IPS-11a (cell line): ENCODE measurements at regions not wholly inside any gene's neighbourhood (a gene's known extent, or its start where the extent isn't known, plus 50 kb on each side); places are given as distances from the start of the nearest gene placed in this dataset.
"Not testable (repeated sequence)": the region's sequence is repeated elsewhere in the genome, so short reads cannot be mapped to it uniquely, and the experiment has no call there.

Source experiments
- H3K4me3 ChIP-seq: one replicate; pipeline ENCODE4 v1.5.1; 2013; ENCODE audit warnings: low read depth, low read length, control low read depth

DNA sequence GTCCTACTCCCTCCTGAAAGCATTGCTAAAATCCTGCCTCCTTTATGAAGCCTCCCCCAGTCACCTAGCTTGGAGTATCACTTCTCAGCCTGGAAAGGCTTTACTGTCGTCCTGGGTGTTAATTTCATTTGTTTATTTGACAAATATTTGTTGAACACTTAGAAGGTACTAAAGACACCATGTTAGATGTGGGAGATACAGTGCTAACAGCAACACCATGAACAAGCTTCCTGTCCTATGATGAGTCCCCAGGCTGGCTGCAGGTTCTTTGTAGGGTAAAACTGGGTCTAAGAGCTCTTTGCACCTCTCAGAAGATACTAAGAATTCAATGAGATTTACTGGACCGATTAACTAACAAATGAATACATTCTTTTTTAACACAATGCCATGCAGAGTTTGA, 109.2 kb upstream of the TMEM170B start:
- no peak overlapping the region for H3K4me3 ChIP-seq

DNA sequence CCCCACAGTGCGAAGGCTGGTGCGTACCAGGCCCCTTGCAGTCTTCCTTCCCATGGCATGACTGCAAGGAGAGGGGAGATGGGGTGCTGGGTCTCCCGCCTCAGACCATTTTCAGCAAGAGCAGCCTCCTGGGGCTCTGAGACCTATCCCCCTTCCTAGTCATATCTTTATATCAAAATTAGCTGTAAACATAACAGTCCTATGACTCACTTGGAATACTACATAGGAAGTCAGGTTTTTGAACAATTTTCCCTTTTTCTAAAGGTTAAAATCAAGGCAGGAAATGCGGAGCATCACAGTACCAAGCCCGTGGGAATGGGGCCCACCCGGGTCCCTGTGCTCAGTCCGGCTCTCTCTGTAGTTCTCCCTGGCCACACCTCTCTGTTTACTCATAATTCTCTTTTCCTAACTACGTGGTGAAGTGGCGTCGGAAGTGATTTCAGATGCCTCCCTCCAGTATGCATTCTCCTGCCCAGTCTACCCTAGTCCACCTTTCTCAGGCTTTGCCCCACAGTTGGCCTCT, 109.8 kb upstream of the TMEM170B start:
- no peak overlapping the region for H3K4me3 ChIP-seq

DNA sequence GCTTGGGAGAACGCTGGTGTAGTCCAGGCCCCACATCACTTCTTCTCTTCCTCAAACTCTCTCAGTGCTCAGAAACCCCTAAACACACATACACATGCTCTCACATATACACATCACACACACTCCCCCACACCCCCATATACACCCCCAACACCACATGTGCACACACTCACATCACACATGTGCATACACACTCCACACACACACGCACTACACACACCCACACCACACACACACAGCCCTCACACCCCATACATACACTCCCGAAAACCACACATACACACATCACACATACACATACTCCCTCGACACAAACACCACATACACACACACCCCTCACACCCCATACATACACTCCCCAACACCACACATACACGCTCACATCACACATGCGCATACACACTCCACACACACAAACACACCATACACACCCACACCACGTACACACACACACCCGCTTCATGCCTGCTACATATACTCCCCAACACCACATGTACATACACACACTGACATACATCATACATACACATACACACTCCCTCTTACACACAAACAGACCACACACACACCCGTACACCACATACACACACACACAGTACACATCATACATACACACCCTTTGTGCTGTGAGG, 110.3 kb upstream of the TMEM170B start:
- H3K4me3 ChIP-seq, result no peak overlapping the region

DNA sequence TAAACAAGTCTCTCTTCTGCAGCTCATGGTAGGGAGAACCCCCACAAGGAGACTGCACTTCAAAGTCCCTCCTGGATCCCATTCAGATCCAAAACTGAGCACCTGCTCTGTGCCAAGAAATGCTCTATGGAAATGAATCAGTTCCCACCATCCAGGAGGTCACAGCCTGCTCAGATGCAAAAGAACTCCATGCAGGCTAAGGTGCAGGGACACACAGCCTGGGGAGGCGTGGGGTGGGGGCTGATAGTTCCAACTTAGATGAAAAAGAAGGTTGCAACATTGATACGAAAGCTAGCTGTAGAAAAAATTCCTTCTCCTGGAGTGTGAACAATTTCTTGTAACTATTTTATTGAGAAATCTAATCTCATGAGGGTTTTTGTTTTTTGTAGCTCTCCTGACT, 111.0 kb upstream of the TMEM170B start:
- H3K4me3 ChIP-seq, result no peak overlapping the region

DNA sequence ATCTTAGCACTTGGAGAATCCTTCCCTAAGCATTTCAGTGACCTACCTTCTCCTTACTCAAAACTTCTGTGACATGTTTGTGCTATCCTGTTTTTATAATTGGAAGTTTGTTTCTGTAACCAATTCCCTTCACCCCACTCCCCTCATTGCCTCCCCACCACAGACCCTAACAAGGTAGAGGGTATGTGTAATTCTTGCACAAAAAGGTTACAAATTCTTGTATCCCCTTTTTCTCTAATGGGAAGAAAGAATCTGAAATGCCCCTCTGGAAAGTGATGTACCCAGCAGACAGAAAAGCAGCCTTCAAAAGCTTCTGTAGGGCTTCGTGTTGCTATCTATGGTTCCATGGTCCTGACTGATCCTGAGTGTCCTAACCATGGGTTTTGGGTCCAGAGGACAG, 111.7 kb upstream of the TMEM170B start:
- H3K4me3 ChIP-seq, result no peak overlapping the region

DNA sequence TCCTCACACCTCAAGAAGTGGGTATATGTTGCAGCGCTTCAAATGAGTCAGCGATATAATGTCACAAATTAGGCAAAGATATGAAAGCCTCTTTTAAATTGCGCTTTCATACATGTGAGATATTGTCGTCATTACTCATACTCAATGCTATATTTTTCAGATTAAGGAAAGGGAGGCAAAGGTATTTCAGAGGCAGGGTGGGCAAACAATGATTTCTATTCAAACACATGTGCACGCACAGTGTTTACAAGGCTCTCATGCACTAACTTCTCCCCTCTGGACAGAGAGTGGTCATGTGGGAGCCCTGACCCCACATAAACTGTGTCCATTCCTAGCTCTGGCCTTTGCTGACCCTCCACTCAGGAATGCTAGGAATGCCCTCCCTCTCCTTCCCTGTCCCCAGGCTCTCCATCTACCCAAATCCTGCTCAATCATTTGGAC, 112.1 kb upstream of the TMEM170B start:
- no peak overlapping the region for H3K4me3 ChIP-seq

DNA sequence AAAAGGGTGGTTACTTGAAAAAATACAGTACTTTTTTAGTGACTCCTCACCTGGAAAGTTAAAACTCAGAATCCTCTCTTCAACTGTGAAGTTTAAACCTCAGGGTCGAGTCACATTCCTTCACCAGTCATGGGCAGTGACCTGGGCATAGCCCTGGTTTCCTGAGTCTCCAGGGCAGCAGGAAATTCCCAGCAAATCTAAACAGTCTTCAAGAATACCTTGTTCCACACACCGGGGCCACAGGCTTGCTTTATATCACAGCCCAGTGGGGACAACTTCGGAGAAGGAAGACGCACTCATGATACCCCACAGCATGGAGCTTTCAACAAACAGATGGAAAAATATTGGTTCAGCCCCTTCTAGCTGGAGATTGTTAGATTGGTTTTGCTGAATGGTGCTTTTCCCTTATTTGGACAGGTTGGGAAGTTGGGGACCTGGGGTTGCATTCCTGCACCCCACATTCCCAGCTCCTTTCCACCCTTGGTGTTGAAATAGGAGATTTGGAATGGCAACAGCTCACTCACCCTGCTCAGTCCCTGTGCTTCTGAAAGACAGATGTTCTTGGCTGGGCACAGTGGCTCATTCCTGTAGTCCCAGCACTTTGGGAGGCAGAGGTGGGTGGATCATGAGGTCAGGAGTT, 113.0 kb upstream of the TMEM170B start:
- H3K4me3 ChIP-seq, result no peak overlapping the region

DNA sequence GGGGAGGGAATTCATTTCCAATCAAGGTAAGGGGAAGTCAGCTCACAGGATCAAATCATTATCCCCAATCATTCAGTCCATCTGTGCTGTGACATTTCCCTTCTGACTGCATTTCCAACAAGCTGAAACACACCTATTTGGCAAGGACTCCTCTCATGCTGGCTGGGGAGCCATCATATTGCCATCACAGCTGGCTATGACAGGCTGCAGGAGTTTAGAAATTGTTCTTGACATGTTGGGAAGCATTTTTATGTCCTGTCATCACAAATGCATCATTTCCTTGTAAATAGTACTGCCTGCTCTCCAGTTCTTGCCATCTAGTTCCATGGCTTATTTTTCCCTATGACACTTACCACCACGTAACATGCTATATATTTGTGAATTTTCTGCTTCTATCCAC, 113.9 kb upstream of the TMEM170B start:
- H3K4me3 ChIP-seq, result peak overlapping the region; percentile 13

DNA sequence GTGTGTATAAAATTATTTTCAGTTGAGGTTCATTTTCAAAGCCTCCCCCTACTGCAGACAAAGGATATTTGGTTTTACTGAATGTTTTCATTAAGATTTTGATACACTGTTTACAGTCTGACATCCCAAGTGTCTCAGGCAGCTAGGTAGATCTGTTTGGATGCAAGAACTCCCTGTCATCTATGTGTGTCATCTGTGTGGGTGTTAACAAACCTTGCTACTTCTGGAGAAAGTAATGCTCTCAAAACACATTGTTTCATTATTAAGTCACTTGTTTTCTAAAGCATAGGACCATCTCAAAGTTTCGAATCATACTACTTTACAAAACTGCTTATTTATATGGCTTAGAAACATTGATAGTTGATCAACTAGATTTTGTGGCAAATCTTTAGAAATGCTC, 114.5 kb upstream of the TMEM170B start:
- H3K4me3 ChIP-seq, result no peak overlapping the region

DNA sequence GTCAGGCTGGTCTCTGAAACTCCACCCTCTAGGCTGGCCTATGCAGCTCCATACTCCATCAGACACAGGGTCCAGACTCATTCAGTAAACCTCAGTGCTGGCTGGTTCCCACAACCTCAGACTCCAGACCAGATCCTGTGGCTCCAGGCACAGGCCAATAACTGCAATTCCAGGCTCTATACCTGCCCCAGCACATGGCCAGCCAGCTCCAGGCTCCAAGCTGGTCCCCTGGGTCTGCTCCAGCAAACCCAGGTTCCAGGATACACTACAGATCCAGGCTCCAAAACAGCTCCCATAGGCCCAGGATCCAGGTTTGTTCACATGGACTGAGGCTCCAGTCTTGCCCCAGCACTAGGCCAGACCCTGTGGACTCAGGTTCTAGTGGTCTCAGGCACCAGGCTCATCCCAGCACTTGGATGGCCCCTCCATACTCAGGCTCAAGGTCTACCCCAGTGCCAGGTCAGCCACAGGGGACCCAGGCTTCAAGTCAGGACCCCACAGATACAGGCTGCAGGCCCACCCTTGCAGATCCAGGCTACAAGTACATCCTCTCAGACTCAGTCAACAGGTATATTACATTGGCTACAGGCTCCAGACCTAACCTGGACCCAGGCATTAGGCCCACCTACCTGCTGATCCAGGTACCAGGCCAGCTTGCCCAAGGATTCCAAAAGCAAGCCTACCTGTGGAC, 117.6 kb upstream of the TMEM170B start:
- no peak overlapping the region for H3K4me3 ChIP-seq

DNA sequence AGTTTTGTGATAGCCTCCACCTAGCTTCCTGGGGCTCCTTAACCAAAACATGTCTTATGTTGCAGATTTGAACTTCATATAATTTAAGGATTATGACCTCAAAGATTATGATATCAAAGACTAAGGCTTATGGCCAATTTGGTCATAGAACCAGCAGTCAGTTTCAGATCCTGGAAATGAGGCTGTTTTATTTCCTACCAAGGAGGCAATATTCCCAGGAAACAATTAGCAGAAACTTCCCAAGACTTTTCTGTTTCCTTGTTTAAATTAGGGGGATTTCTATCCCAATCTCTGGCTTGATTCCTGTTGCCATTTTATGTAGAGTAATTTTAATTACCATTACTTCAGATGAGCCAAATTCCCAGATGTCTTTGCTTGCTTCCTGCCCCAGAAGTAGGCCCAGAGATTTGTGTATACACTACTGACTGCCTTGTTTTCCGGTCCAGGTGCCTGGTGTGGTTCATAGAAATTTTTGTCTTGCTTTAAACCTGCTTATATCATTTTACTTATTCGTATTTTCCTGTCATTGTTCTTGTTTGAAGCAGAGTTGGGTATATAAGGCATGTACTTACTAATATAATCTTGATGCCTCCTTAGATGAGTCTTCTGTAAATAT, 119.2 kb upstream of the TMEM170B start:
- no peak overlapping the region for H3K4me3 ChIP-seq

DNA sequence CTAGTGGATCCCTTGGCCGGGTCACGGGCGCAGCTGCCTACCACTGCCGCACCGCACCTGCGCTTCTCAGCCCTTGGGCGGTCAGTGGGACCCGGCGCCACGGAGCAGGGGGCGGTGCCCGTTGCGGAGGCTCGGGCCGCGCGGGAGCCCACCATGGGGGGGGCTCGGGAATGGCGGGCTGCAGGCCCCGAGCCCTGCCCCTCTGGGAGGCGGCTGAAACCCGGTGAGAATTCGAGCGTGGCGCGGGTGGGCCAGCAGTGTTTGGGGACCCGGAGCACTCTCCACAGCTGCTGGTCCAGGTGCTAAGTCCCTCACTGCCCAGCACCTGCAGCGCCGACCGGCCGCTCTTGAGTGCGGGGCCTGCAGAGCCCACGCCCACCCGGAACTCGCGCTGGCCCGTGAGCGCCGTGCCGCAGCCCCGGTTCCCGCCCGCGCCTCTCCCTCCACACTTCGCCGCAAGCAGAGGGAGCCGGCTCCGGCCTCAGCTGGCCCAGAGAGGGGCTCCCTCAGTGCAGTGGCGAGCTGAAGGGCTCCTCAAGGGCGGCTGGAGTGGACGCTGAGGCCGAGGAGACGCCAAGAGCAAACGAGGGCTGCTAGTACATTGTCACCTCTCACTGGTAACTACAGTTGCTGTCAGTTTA, 120.5 kb upstream of the TMEM170B start:
- H3K4me3 ChIP-seq, result no peak overlapping the region

DNA sequence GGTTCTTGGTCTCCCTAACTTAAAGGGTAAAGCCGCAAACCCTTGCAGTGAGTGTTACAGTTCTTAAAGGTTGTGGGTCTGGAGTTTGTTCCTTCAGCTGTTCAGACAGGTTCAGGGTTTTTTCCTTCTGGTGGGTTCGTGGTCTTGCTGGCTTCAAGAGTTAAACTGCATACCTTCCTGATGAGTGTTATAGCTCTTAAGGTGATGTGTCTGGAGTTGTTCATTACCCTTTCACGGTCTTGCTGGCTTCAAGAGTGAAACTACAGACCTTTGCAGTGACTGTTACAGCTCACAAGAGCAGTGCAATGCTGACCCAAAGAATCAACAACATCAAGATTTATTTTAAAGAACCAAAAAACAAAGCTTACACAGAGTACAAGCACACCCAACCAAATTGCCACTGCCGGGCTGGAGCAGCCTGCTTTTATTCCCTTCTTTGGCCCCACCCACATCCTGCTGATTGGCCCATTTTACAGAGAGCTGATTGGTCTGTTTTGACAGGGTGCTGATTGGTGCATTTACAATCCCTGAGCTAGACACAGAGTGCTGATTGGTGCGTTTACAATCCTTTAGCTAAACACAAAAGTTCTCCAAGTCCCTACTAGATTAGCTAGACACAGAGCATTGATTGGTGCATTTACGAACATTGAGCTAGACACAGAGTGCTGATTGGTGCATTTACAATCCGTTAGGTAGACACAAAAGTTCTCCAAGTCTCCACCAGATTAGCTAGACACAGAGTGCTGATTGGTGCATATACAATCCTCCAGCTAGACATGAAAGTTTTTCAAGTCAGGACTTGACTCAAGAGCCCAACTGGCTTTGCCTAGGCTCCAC, 121.2 kb upstream of the TMEM170B start:
- H3K4me3 ChIP-seq, result not testable (repeated sequence)

DNA sequence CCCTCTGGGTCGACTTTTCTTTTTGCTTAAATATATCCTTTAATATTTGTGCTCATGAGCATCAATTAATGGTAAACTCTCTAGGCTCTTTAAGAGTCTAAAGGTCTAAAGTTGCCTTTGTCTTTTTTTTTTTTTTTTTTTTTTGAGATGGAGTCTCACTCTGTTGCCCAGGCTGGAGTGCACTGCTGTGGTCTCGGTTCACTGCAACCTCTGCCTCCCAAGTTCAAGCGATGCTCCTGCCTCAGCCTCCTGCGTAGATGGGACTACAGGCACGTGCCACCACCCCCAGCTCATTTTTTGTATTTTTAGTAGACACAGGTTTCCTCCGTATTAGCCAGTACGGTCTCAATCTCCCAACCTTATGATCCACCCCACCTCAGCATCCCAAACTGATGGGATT, 122.0 kb upstream of the TMEM170B start:
- no peak overlapping the region for H3K4me3 ChIP-seq

DNA sequence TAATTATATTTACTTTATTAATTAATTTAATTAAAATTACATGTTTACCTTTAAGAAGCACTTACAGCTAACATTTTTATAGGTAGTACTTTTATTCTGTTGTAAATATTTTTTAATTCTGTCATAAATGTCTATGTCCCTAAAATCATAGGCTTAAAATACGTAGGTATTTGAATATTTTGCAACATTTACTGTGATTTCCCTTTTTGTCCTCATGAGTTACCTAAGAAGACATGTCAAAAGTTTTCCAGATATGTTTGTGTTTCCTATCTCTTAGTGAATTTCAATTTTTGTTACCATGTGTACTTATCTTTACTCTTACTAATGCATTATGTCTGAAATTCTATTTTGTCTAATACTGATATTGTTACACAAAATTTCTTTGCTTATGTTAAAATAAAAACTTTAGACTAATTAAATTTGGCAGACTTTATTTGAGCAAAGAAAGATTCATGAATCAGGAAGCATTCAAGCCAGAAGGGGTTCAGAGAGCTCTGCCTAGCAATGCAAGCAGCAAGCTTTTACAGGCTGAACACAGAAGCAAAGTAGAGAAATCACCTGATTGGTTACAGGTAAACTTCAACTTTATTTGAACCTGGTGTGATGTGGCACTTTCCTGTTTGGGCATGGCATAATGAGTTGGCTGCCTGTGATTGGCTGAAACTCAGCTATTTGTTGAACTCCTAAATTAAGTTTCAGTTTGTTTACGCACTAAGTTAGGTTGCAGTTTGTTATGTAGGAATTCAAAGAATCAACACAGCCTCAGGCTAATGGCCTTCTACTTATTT, 123.2 kb upstream of the TMEM170B start:
- H3K4me3 ChIP-seq, result no peak overlapping the region

DNA sequence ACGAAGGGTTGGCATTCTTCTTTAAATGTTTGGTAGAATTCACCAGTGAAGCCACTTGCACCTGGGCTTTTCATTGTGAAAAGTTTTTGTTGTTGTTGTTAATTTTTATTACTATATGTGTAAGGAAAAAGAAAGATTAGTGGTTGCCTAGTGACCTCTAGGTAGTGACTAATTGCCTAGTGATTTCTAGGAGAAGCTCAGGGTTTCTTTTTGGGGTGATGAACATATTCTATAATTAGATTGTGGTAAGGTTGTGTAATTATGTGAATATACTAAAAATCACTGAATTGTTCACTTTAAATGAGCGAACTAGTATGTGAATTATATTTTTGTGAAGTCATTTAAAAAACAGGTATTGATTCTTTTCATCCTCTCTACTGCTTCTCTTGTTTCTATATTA, 123.8 kb upstream of the TMEM170B start:
- no peak overlapping the region for H3K4me3 ChIP-seq

DNA sequence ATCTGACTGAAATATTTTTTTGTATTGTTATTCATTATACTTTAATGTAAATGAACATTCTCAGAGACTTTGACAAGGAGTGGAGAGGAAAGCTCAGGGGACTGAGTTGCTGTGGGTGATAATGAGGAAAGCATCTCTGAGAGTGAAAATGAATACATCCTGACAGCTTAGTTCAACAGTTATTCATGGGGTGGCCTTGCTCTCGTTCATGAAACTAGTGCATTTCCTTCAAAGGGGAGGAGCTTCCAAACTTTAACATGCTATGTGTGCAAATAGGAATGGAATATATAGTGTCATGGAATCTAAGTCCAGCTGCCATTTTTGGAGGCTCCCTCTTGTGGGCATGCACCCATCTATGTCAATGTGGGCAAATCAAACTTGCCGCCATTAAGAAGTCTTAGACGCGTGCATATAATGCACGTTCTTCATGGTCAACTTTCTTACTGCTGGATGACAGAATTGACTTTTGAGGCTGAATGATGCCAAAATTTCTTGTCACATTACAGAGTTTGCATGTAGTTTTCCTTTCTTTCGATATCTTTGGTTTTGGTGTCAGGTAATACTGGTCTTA, 124.3 kb upstream of the TMEM170B start:
- no peak overlapping the region for H3K4me3 ChIP-seq

DNA sequence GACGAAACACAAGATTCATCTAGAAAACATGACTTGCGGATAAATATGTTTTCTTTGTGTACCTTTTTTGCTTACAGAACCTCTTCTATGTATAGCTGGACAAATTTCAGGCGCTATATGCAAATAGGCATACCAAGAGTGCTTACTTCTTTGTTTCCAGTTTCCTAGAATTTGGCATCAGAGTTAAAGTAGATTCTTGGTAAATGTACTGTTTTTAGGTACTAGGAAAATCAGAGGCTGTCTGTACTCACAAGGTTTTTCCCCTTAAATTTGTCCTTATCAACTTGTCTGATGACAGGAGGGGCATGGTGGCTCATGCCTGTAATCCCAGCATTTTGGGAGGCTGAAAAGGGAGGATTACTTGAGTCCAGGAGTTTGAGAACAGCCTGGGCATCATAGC, 124.9 kb upstream of the TMEM170B start:
- no peak overlapping the region for H3K4me3 ChIP-seq

DNA sequence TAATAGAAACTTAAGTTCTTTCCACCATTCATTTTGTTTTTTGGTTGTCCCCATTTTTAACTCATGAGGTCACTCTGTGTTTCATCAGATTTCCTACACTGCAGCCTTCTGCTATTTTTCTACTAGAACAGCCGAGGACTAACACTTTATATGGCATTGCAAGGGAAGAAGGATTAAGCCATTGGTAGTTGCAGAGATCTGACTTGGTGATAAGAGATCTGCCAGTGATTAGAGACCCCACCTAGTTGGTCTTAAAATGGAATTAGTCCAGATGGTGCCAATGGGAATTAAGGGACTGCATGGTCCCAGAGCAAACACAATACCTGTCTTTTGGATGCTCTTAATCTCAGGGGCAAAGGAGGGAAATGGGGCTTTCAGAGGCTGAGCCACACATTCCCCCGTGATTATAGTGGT, 125.5 kb upstream of the TMEM170B start:
- no peak overlapping the region for H3K4me3 ChIP-seq
